Hindlimb muscle (tissue), 1 donor: ENCODE measurements at regions not wholly inside any gene's neighbourhood (a gene's known extent, or its start where the extent isn't known, plus 50 kb on each side); places are given as distances from the start of the nearest gene placed in this dataset.
A peak's percentile ranks its signal among the peaks of the same experiment; 100 is the strongest.

Source experiments
- DNase-seq: peaks from one replicate; pipeline ENCODE4 v3.0.0-alpha.2; 2013

DNA sequence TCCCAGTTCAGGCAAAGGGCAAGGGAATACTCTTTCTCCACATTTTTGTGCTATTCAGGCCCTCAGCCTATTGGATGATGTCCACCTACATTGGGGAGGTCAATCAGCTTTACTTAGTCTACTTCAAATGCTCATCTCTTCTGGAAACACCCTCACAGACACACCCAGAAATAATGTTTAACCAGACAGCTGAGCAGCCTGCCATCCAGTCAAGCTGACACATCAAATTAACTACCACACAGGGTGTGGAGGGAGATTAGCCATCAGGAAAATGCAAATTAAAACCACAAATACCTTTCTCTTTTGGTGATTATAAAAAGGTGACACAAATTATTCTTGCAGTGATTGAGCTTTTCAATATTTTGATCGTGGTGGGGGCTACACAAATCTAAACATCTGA is 74.7 kb upstream of the FZD8 start:
- DNase-seq, result no peak

GRCh38 chr10:35712486-35712885 is 70.4 kb upstream of the FZD8 start:
- DNase-seq, result no peak

DNA sequence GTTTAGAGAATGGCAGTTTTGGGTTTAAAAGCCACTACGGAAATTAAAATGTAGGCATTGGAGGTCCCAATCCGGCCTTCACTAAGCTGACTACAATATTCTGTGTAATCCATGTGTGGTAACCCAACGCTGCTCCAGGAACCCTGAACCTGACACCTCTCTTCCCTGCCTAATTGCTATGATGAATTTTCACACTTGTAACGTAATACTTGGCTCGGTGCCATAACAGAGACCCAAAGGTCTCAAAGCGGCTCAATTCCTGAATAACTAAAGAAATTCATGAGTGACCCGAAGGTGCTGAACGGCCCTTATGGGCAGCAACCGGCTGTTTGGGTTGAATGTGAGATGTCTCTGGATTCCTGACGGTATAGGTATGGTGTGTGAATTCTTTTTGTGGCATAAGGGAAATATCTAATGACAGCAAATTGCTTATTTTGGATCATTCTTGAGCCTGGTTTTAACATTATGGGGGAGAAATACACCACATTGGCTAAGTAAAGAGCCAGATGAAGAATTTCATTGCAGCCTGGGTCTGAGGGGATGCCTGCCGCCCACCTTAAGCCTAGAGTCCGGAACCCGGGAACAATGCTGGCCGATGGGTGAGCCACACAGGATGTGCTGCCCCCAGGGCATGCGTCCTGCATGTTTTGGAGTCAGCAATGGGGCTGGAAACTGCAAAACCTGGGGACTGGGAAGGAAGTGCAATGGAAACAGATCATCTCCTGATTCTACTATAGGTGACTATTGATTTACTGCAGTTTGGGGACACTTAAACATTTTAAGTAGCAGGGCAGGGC is 69.7 kb upstream of the FZD8 start:
- DNase-seq, result no peak

- DNase-seq, result peak; percentile 59
These were observed 65.7 kb upstream of the FZD8 start for GRCh38 chr10:35707642-35708425.

GRCh38 chr10:35706959-35707358 is 64.9 kb upstream of the FZD8 start:
- DNase-seq, result no peak

GRCh38 chr10:35705671-35706070 is 63.6 kb upstream of the FZD8 start:
- no peak for DNase-seq

- DNase-seq, result peak; percentile 48
These were observed 63.0 kb upstream of the FZD8 start for GRCh38 chr10:35705051-35705450.

DNA sequence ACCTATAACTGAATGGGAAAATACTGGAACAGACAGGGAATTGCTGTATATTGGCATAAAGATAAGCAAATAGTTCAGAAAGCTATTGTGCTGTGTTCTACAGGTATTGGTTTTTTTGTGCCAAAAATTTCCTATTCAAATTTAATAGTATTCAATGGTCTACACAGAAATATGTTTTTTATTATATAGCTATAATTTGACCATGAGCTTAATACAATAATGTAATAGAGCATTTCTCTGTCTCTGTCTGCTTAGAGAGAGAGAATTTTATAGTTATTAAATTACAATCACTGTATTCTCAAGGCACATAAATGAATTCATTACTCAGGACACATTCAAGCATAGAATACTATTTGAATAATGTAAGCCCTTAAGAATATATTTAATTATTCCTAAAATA is 62.3 kb upstream of the FZD8 start:
- DNase-seq, result no peak

GRCh38 chr10:35700487-35700882 is 58.4 kb upstream of the FZD8 start:
- no peak for DNase-seq

DNA sequence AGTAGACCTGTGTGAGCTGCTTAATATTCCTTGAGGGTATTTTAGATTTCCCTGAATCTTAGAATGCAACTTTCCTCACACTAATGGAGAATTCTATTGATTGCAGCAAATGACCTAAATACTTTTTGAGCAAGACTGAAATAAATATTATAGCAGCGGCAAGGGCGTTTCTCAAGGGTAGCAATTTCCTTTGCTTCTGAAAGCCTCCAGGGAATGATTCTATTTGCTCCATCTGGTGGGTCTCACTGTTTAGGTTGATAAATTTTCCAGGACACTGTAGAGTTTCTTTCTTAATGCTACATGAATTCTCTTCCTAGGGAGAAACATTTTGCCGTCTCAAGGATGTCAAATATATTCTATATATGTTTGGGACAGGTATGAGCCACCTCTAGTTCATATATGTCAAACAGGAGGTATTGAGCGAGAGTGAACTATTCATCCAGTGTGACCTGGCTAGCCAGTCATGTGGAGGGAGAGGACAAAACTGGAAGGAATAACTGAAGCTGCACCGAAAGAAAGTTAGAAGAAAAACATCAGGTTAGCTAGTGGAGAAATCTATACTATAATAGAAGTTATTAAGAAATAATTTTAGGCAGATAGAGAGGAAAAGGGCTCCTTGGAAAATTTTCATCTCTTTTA is 57.9 kb upstream of the FZD8 start:
- DNase-seq, result no peak

DNA sequence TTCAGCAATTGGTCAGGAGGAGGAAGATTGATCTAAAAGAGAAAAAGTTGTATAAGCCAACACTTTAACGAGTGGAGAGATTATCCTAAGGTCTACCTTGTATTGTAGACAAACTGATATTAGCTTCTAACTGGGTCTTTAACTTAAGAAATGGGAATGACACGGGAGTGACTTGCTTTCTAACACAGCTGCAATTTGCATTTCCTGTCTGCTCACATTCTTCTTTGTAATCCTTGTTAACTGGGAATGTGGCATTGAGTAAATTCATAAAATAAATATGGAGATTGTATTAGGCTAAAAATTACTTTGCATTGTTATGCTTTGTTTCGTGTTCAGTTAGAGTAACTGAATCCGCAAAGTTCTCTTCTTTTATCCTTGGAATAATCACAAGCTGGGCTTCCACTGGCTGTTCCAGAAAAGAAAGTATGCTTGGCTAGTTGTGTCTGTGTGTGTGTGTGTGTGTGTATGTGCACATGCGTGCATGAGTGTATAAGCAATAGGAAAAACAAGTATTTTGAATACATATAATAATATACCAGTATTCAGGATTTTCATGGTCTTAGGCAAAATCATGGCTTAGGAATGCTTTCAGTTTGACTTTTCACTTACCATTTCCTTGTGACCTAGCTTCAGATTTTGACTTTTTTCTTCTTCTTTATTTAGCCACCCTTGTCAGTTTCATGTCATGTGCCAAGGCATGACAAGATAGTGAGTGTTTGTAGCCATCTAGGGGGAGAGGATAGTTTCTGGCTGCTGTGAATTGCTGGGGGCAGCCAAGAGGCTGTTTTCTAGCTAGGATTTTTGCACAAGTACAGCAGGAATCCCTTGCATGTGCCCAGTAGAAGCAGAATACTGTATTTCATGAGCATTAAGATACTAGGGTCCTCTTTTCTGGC is 54.5 kb upstream of the FZD8 start:
- no peak for DNase-seq

- DNase-seq, result no peak
These were observed 51.7 kb upstream of the FZD8 start for GRCh38 chr10:35693800-35694199.
